Kidney capillary endothelial cell (primary cell): ENCODE measurements at regions not wholly inside any gene's neighbourhood (a gene's known extent, or its start where the extent isn't known, plus 50 kb on each side); places are given as distances from the start of the nearest gene placed in this dataset.
A peak's percentile ranks its signal among the peaks of the same experiment; 100 is the strongest.

Experiments used
- DNase-seq: peaks from one replicate; pipeline ENCODE4 v3.0.0-alpha.2; 2018; ENCODE audit warnings: low spot score

DNA sequence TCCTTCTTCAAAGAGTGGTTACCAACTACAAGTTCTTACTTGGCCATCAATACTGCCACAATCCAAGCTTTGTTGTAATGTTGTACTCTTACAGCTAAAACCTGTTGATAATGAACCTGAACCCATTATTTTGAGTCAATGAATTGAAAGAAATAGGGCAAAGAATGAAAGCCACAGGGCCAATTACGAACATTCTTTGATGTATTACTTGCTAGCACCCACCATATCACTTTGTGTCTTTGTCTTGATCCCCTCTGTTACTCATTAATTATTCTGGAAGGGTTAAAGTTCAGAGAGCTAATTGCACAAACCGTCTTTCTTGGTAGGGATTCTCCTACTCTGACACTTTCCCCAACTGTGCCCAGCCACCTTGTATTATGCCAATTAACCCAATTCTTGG lies 53.2 kb upstream of the TFEC start:
- DNase-seq, result no peak

GRCh38 chr7:116086547-116087045 lies 56.0 kb upstream of the TFEC start:
- no peak for DNase-seq

DNA sequence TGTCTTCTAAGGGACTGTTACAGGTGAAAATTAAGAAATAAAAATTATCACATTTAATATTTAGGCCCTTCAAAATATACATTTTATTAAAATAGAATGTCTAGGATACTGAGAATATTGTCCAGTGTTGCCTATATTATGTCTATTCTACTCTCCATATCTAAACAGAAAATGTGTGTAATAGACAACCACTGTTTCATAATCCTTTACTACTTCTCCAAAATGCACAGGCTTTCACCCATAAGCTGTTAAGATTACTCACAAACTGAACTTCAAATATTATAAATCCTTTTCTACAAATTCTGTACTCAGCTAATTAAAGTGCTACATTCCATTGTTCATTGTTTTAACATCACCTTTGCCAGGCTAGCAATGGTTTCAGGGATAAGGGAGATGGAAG lies 56.7 kb upstream of the TFEC start:
- DNase-seq, result no peak

DNA sequence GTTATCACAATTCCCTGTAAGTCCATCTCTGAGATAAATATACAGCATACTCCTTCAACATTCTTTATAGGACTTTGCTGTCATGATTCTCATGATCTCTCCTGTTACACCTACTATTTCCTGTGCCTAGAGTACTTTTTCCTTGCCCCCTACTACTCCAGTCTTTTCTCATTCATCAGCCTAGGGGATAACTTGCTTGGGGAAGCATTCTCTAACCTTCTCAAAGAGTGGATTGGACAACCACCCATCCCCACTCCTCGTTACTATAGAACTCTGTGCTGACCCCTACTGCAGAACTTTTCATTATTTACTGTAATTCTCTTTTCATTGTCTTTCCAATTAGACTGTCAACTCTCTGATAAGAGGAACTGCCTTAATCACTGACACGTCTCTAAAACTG lies 57.4 kb upstream of the TFEC start:
- no peak for DNase-seq

GRCh38 chr7:116089293-116089692 lies 58.7 kb upstream of the TFEC start:
- no peak for DNase-seq

GRCh38 chr7:116093516-116094301 lies 63.1 kb upstream of the TFEC start:
- DNase-seq, result no peak

DNA sequence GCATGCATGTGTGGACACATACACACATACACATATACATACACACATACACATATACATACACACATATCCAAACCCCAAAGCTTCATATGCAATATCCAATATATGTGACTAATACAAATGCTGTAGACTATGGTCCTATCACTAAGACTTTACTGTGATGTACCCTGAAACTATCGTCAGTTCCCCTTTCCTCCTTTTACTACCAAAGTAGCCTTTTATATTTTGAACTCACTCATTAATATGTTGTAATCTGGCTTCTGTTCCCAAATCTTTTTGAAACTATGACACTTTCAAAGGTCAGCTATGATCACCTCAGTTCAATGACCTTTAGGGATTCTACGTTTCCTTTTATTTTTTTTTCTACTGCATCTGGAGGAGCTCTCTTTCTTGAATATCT lies 64.8 kb upstream of the TFEC start:
- DNase-seq, result no peak

DNA sequence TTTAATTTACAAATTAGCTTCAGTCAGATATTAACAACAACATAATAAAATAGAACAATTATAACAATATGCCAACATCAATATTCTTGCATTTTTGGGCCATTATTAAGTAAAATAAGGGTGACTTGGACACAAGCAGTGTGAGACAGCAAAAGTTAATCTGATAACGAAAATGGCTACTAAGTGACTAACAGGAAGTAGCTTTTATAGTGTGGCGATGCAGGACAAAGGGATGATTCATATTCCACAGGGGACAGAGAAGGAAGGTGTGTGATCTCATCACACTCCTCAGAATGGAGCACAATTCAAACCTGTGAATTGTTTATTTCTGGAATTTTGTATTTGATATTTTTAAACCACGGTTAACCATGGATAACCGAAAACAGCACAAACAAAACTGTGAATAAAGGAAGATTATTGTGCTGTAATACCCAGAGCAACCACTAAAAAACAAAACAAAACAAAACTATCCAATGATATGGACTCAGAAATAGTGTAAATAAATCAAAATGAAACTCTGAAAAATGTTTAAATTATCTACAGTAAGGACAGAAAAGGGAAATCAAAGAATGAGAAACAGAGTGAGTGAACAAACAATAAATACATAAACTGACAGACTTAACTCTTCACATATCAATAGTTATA lies 66.9 kb upstream of the TFEC start:
- peak; percentile 99 for DNase-seq

GRCh38 chr7:116098175-116098574 lies 67.6 kb upstream of the TFEC start:
- DNase-seq, result no peak

GRCh38 chr7:116100626-116101025 lies 70.1 kb upstream of the TFEC start:
- no peak for DNase-seq

GRCh38 chr7:116101704-116102103 lies 71.1 kb upstream of the TFEC start:
- DNase-seq, result no peak

- no peak for DNase-seq
These were observed 80.9 kb upstream of the TFEC start for GRCh38 chr7:116111475-116111874.

GRCh38 chr7:116113310-116113709 lies 82.7 kb upstream of the TFEC start:
- DNase-seq, result no peak

GRCh38 chr7:116120839-116121238 lies 89.5 kb upstream of the TES start:
- DNase-seq, result no peak

GRCh38 chr7:116122972-116123595 lies 87.3 kb upstream of the TES start:
- DNase-seq, result peak; percentile 65

GRCh38 chr7:116128139-116128538 lies 82.2 kb upstream of the TES start:
- DNase-seq, result no peak

DNA sequence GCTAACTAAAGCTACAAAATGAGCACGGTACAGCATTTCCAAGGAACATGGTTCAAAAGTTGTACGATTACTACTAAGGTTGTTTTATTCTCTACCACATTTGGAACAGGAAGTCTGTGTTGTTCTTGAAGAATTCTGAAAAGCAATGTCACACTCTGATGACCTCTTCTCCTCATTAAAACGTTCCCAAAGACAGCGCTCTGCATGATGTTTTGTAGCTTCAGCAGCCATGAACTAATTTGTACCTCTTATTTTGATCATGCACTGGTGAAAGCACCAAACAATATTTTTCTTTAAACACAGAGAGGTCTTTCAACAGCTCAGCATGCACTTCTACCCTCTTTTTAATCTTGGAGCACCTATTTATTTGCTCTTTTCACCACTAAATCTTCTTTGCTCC lies 75.0 kb upstream of the TES start:
- no peak for DNase-seq

DNA sequence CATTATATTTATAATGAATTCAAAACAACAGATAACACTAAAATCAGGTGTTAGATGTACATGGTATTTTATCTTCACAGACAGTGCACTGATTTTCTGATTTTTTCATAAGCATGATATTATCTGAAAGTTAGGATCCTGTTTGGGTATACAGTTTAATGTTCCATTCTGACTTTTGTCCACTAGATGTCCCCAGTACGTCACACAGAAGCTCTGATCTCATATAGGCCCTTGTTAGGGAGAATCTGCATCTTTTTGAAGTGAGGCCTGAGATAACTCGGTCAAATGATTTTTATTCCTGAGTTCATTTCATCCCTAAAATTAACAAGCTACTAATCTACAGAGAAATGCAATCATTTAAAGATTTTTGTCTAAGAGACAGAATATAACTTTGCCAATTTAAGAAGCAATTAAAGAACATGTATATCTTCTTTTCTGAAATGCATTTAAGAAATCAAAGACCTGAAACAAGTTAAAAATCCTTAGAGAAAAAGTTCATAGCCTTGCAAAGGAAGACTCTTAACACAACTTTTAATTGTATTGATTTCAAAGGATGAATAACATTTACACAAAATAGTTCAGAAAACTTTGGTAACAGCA lies 72.0 kb upstream of the TES start:
- DNase-seq, result peak; percentile 69

GRCh38 chr7:116139007-116139406 lies 71.3 kb upstream of the TES start:
- DNase-seq, result no peak

GRCh38 chr7:116139807-116140206 lies 70.5 kb upstream of the TES start:
- no peak for DNase-seq

- DNase-seq, result no peak
These were observed 68.0 kb upstream of the TES start for GRCh38 chr7:116142374-116142773.

GRCh38 chr7:116142850-116143249 lies 67.5 kb upstream of the TES start:
- DNase-seq, result no peak
